Glutamatergic neuron (in vitro differentiated cells): ENCODE measurements at regions not wholly inside any gene's neighbourhood (a gene's known extent, or its start where the extent isn't known, plus 50 kb on each side); places are given as distances from the start of the nearest gene placed in this dataset.

Source experiments
- DNase-seq: peaks from one replicate; pipeline ENCODE4 v3.0.0; 2022
- H3K27ac Mint-ChIP-seq: one replicate; pipeline ENCODE4 v1.8.0; 2020; ENCODE audit warnings: mild to moderate bottlenecking, mixed read lengths, inconsistent platforms; ENCODE audit not compliant: unreplicated experiment
- H3K27me3 Mint-ChIP-seq: one replicate; pipeline ENCODE4 v1.8.0; 2020; ENCODE audit warnings: mild to moderate bottlenecking, moderate library complexity, mixed read lengths, inconsistent platforms; ENCODE audit not compliant: unreplicated experiment
- H3K36me3 Mint-ChIP-seq: one replicate; pipeline ENCODE4 v1.8.0; 2020; ENCODE audit warnings: mild to moderate bottlenecking, mixed read lengths, inconsistent platforms; ENCODE audit not compliant: unreplicated experiment
- H3K4me1 Mint-ChIP-seq: one replicate; pipeline ENCODE4 v1.8.0; 2020; ENCODE audit warnings: mild to moderate bottlenecking, low read depth, mixed read lengths, inconsistent platforms; ENCODE audit not compliant: unreplicated experiment
- H3K4me3 Mint-ChIP-seq: one replicate; pipeline ENCODE4 v1.8.0; 2020; ENCODE audit warnings: mild to moderate bottlenecking, mixed read lengths, inconsistent platforms; ENCODE audit not compliant: unreplicated experiment
- H3K9me3 Mint-ChIP-seq: one replicate; pipeline ENCODE4 v1.8.0; 2020; ENCODE audit warnings: mild to moderate bottlenecking, moderate library complexity, mixed read lengths, inconsistent platforms; ENCODE audit not compliant: unreplicated experiment
- TF ChIP-seq, protein P1 (sequence below): fragments of 200-600 bp; sonication (generic); IDR thresholded peaks from one replicate; pipeline ENCODE4 v1.5.0; 2021; ENCODE audit not compliant: partially characterized antibody, unreplicated experiment

GRCh38 chr17:17420561-17421269, 56.1 kb upstream of the MED9 start:
- H3K27me3 Mint-ChIP-seq: peaks cover 11% of the 10 kb centered on the region
- TF ChIP-seq, protein P1, sequence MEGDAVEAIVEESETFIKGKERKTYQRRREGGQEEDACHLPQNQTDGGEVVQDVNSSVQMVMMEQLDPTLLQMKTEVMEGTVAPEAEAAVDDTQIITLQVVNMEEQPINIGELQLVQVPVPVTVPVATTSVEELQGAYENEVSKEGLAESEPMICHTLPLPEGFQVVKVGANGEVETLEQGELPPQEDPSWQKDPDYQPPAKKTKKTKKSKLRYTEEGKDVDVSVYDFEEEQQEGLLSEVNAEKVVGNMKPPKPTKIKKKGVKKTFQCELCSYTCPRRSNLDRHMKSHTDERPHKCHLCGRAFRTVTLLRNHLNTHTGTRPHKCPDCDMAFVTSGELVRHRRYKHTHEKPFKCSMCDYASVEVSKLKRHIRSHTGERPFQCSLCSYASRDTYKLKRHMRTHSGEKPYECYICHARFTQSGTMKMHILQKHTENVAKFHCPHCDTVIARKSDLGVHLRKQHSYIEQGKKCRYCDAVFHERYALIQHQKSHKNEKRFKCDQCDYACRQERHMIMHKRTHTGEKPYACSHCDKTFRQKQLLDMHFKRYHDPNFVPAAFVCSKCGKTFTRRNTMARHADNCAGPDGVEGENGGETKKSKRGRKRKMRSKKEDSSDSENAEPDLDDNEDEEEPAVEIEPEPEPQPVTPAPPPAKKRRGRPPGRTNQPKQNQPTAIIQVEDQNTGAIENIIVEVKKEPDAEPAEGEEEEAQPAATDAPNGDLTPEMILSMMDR: no peak
- H3K36me3 Mint-ChIP-seq: peaks cover 14% of the 10 kb centered on the region
- peaks cover 20% of the 10 kb centered on the region for H3K4me1 Mint-ChIP-seq
- no peak overlapping the region for H3K27ac Mint-ChIP-seq
- H3K4me3 Mint-ChIP-seq: no peak overlapping the region
- H3K9me3 Mint-ChIP-seq: peaks cover 13% of the 10 kb centered on the region
- DNase-seq: no peak

DNA sequence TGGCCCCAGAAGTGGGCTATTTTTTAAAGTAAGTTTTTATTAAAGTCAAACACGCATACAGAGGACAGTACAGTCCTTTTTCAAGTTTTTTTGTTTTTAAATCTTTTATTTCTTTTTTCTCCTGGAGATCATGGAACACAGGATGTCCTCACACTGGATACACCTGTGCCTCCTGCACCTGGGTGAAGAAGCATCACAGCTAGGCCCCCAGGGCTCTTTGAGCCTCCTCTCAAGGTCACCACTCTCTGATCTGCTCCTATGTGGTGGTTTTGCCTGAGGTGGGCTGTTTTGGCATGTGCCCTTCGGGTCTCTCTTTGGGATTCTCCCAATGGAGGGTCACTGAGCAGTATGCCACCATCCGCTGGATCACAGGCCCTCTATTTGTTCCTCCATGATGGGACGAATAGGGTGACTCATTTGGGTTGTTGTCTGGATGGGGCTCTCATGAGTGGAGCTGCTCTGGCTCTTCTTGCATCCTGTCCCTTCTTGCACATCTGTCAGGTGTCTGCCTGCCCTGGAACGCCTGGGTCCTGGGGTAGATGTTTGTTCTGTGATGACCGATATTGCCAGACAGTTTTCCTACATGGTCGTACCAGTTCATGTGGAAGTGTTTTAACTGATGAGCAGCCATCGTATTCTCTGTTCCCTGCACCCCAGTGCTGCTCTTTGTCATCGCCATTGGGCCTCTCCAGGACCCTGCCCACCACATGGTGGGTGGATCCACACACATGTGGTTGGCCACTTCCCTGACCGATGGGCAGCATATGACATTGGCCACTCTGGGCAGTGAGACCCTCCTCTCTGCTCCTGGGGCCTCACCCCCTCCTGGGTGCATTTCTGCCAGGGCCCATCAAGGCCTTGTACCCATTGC, 55.2 kb upstream of the MED9 start:
- TF ChIP-seq, protein P1: no peak
- Mint-ChIP-seq H3K27ac (no peak overlapping the region), H3K4me3 (no peak overlapping the region), H3K27me3 (peaks cover 11% of the 10 kb centered on the region), H3K4me1 (peaks cover 18% of the 10 kb centered on the region), H3K9me3 (peaks cover 13% of the 10 kb centered on the region), H3K36me3 (peaks cover 14% of the 10 kb centered on the region)
- no peak for DNase-seq

DNA sequence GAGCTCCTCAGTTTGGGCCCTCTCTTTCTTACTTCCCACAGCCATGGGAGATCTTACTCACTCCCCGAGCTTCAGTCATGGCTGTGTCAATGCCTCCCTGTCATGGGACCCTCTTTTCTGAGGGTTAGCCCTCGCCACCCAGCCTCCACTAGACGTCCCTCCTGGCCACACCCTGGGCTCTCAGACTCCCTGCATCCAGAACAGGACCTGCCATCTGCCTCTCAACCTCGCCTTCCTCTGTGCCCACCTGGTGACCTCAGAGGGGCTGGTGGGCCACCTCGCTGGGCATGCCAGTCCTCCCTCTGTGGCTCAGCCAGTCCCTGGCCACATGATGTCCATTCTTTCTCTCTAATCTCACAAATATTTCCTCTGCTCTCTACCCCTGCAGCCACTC, 54.6 kb upstream of the MED9 start:
- peaks cover 11% of the 10 kb centered on the region for H3K27me3 Mint-ChIP-seq

GRCh38 chr17:17422641-17423040, 54.2 kb upstream of the MED9 start:
- TF ChIP-seq, protein P1: no peak
- peaks cover 13% of the 10 kb centered on the region for H3K9me3 Mint-ChIP-seq
- peaks cover 12% of the 10 kb centered on the region for H3K4me1 Mint-ChIP-seq
- peaks cover 11% of the 10 kb centered on the region for H3K27me3 Mint-ChIP-seq
- H3K27ac Mint-ChIP-seq: no peak overlapping the region
- peaks cover 22% of the 10 kb centered on the region for H3K36me3 Mint-ChIP-seq
- H3K4me3 Mint-ChIP-seq: no peak overlapping the region
- DNase-seq: no peak

More for the DNA sequence above, 54.6 kb upstream of the MED9 start:
- DNase-seq: no peak
- Mint-ChIP-seq H3K9me3 (peaks cover 13% of the 10 kb centered on the region), H3K36me3 (peaks cover 21% of the 10 kb centered on the region), H3K4me3 (no peak overlapping the region), H3K4me1 (peaks cover 13% of the 10 kb centered on the region), H3K27ac (no peak overlapping the region)
- TF ChIP-seq, protein P1: no peak

- Mint-ChIP-seq H3K4me3 (no peak overlapping the region), H3K27ac (no peak overlapping the region), H3K9me3 (peaks cover 10% of the 10 kb centered on the region), H3K36me3 (peaks cover 22% of the 10 kb centered on the region), H3K27me3 (peaks cover 6% of the 10 kb centered on the region), H3K4me1 (peaks cover 3% of the 10 kb centered on the region)
- DNase-seq: no peak
- TF ChIP-seq, protein P1: no peak
Measured at GRCh38 chr17:17423656-17424055, 53.1 kb upstream of the MED9 start.
